ENCODE measurements at regions not wholly inside any gene's neighbourhood (a gene's known extent, or its start where the extent isn't known, plus 50 kb on each side); places are given as distances from the start of the nearest gene placed in this dataset.

- no peak for DNase-seq
Measured at GRCh38 chr5:4124221-4124970, 528.8 kb downstream of the IRX1 start.

DNA sequence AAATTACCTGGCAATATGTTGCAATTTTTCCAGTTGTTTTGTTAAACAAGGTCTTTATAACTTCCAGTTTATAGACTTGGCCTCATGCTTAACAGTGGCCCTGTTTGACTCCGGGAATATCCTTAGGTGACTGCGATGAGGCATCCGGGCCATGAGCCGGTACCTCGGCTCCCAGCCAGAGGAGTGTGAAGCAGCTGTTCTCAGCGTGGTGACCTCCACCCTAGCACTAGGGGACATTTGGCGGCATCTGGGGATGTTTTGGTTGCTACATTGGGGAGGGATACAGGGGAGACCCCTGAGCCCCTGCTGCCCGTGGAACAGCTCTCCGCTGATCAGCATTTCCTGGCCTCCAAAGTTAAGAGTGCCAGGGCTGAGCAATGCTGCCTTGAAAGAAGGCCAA, 533.4 kb downstream of the IRX1 start:
- no peak for DNase-seq

DNA sequence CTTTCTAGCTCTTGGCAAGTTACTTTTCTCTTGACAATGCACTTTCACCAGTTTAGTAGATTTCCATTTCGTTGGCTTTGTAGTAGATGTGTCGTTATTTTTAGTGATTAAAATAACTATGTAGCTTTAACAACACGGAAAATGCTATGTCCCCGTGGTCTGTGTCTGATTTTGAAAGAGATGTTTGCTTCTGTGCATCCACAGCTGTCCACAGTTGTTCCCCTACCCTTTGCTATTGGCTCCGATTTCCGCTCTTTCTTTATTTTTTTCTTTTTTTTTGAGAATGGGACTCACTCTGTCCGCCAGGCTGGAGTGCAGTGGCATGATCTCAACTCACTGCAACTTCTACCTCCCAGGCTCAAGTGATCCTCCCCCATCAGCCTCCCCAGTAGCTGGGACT, 533.9 kb downstream of the IRX1 start:
- no peak for DNase-seq

DNA sequence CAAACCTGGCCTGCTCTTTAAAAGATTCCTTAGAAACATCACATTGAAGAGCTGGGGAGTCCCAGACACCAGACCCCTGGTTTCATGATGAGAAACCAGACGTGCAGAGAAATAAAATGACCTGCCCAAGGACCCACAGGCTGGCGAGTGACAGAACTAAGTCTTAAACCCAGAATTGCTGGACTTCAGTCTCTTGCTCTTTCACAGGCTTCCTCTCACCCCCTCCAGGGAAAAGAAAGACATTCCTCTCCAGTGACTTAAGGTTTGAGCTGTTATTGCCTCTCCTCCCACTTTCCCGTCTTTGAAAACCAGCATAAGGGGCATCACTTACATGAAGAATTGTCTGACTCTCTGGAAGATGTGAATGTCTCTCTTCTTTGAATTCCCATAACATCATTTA, 535.2 kb downstream of the IRX1 start:
- no peak for DNase-seq

DNA sequence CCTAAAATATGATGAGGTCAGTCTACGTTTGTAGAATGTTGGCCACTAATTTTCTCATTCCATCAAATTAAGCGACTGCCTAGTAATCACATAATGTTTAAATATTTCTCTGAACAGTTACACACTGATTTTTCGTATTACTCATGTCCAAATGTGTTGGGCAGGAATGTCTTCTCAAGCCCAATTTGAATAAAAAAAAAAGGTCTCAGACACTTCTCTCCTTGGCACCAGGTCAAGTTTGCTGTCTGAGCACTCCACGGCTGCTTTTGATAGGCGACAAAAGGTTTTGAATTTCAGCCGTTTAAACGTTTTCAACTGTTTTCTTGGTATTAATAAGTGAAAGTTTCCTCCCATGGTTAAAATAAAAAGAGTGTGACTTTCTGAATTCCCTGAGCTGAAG, 542.1 kb downstream of the IRX1 start:
- DNase-seq, result no peak

DNA sequence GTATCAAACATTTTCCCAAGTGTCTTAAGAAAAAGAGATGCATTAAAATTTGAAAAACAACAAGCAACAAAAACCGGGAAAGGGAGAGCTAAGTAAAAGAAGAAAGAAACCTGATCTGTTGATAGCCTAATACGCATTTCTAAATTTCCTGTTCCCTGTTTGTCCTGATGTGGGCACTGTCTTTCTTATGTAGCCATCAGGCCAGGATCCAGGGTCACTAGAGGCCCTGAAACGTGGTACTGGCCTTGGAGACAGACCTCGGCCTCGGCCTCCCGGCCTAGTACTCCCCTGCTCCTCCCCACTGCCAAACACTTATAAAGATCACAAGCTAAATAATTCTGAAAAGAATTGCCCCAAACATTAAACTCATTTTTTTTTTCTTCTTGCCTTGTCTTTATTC, 547.2 kb downstream of the IRX1 start:
- DNase-seq, result no peak

- DNase-seq, result no peak
Measured at GRCh38 chr5:4144411-4145007, 548.9 kb downstream of the IRX1 start.

DNA sequence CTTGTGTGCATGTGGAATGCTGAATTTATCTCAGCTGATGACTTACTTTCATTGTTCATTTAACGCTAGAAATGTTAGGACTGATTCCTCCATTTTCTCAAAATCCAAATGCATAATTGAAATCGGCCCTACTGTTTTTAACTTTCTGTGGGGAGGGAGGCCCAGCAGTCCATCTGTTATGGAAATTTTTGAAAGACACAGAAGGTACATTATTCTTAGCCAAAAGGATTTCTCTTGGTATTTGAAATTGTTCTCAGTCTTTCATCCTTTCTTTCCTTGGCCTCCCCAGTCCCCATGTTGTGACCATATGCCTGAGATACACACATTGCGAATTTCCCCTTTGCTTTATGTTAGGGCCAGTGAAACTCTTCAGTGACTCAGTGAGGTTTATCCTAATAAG, 549.9 kb downstream of the IRX1 start:
- DNase-seq, result no peak

GRCh38 chr5:4148009-4148408, 552.4 kb downstream of the IRX1 start:
- no peak for DNase-seq

DNA sequence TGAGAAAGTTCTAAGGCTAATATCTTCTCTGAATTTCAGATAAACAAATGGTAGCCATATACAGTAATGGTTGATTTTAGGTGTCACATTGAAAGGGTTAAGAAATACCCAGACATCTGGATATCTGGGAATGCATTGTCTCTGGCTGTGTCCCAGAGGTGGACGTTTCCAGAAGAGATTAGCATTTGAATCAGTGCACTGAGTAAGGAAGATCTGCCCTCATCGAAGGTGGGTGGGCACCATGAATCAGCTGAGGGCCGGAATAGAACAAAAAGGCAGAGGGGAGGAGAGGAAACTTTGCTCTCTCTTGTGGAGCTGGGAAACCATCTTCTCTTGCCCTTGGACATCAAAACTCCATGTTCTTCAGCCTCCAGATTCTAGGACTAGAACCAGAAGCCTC, 554.4 kb downstream of the IRX1 start:
- no peak for DNase-seq

- DNase-seq, result no peak
Measured at GRCh38 chr5:4156153-4156552, 560.5 kb downstream of the IRX1 start.

- no peak for DNase-seq
Measured at GRCh38 chr5:4156889-4157288, 561.3 kb downstream of the IRX1 start.

DNA sequence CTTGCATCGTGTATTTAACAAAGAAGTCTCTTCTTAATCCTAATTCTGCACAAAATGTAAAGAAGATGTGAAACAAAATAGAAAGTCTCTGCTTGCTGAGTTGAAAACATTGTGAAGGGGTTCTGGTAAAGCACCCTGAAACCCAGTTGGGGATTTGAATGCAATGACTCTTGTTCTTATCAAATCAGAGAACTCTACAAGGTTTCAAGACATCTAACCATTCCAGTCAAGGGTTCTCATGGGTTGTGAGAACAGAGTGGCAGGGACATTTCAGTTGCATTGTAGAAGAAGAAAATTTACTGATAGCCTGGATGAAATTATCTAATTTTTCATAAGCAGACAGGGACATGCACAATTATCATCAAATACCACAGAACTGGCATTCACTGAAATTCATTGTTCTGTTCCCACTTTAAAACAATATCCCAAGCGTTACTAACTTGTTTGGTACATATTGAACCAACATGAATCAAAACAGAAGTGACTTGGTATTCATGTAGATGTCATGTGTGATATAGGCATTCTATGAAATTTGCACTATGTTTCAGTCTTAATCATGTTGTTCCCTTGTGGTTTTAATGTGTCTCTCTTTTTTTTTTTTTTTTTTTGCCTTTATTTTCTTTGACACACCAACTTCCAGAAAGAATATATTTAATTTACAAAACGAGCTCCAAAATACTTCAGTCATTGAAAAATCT, 563.3 kb downstream of the IRX1 start:
- no peak for DNase-seq

GRCh38 chr5:4159681-4160080, 564.0 kb downstream of the IRX1 start:
- DNase-seq, result no peak

DNA sequence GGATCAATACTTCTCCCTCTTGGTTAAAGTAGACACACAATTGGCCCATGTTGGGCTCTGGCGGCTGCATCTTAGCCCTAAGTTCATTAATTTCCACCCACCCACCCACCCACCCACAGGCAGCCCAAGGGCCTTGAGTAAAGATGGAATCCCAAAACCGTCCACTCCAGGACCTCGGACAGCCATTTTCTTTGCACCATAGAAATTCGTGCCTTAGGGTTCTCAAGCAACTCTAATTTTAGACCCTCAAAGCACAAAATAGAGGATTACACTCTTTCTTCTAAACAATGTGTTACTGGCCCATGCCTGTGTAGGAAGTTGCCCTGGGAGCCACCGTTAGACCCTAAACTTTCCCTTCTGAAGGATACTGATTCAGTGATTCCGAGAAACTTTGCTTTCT, 568.5 kb downstream of the IRX1 start:
- no peak for DNase-seq

DNA sequence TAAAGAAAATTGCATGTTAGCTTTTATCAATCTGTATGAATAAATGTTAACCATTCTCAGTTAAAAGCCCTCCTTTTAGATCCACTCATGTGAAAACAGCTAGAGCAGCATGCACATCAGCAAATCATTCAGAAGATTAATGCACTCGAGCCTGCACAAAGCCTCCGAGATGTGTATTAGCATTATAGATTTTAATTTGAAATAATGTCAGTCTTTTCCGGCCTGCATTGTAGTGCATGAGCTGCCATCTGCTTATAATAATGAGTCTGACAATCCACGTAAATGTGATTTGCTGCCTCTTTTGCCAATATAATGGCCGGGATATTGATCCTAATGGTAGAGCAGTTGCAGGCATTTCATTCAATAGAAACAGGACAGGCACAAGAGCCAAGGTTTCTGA, 585.1 kb downstream of the IRX1 start:
- no peak for DNase-seq

GRCh38 chr5:4182144-4182543, 586.5 kb downstream of the IRX1 start:
- no peak for DNase-seq

GRCh38 chr5:4185127-4185526, 589.5 kb downstream of the IRX1 start:
- no peak for DNase-seq

GRCh38 chr5:4188704-4189103, 593.1 kb downstream of the IRX1 start:
- DNase-seq, result no peak

DNA sequence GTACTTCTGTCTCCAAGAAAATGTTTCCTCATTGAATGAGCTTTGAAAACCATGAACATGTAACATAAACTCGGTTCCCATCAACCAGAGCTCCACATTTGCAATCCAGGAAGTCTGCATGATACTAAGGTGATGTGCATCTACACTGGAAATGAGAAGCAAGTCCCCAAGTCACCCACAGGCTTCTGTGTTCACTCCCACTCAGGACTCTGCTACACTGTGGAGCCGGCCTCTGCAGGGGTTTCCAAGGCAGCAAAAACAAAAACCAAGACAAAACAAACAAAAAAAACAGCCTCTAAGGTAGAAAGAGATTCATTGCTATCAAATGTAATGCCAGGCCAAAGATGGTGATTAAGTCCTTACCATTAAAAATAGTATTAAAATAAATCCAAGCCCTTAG, 593.7 kb downstream of the IRX1 start:
- no peak for DNase-seq

GRCh38 chr5:4191041-4191440, 595.4 kb downstream of the IRX1 start:
- no peak for DNase-seq

- DNase-seq, result no peak
Measured at GRCh38 chr5:4191703-4192102, 596.1 kb downstream of the IRX1 start.

GRCh38 chr5:4192111-4192510, 596.5 kb downstream of the IRX1 start:
- no peak for DNase-seq

DNA sequence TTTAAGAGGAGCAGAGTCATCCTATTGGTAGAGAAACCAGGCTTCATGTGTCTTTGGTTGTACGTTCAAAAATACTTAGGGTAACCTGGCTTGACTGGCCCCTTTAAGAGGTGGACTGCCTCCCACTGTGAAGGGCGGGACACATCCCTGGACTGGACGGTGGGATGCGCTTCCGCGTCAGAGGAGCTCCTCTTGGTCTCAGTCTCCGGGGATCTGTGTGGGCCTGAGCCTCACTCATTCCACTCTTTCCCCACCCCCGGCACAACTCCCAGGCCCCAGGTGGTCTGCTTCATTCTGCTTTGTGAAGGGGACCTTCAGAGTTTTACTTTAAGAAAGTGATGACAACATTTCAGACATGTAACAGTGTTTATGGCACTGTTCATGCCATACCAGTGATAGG, 601.1 kb downstream of the IRX1 start:
- no peak for DNase-seq

Measured in left kidney (tissue), 1 donor.